GM19452 (cell line): ENCODE measurements at regions not wholly inside any gene's neighbourhood (a gene's known extent, or its start where the extent isn't known, plus 50 kb on each side); places are given as distances from the start of the nearest gene placed in this dataset.

Experiments
- ATAC-seq: cut with Tn5 transposase; IDR thresholded peaks from one replicate; pipeline ENCODE4 v1.9.1; 2021; ENCODE audit not compliant: unreplicated experiment

GRCh38 chr2:223368481-223368880, 233.7 kb downstream of the SCG2 start:
- ATAC-seq, result no peak

- no peak for ATAC-seq
These were observed 232.3 kb downstream of the SCG2 start for GRCh38 chr2:223369889-223370288.

- no peak for ATAC-seq
These were observed 218.8 kb downstream of the SCG2 start for GRCh38 chr2:223383315-223383714.

- ATAC-seq, result no peak
These were observed 216.0 kb downstream of the SCG2 start for GRCh38 chr2:223386189-223386588.

GRCh38 chr2:223386984-223387383, 215.2 kb downstream of the SCG2 start:
- no peak for ATAC-seq

GRCh38 chr2:223389624-223390023, 212.5 kb downstream of the SCG2 start:
- no peak for ATAC-seq

- ATAC-seq, result no peak
These were observed 205.2 kb downstream of the SCG2 start for GRCh38 chr2:223396993-223397392.

- ATAC-seq, result no peak
These were observed 202.7 kb downstream of the SCG2 start for GRCh38 chr2:223399357-223399957.

- ATAC-seq, result no peak
These were observed 197.5 kb downstream of the SCG2 start for GRCh38 chr2:223404616-223405015.

GRCh38 chr2:223414646-223415045, 187.5 kb downstream of the SCG2 start:
- ATAC-seq, result no peak

- ATAC-seq, result no peak
These were observed 187.1 kb downstream of the SCG2 start for GRCh38 chr2:223415071-223415470.

- ATAC-seq, result no peak
These were observed 185.1 kb downstream of the SCG2 start for GRCh38 chr2:223416815-223417610.

- ATAC-seq, result no peak
These were observed 184.0 kb downstream of the SCG2 start for GRCh38 chr2:223418131-223418530.

- ATAC-seq, result no peak
These were observed 183.5 kb downstream of the SCG2 start for GRCh38 chr2:223418604-223419199.

GRCh38 chr2:223420048-223420447, 182.1 kb downstream of the SCG2 start:
- no peak for ATAC-seq

- no peak for ATAC-seq
These were observed 170.7 kb downstream of the SCG2 start for GRCh38 chr2:223431479-223431878.

- ATAC-seq, result no peak
These were observed 168.7 kb downstream of the SCG2 start for GRCh38 chr2:223433461-223433860.

- no peak for ATAC-seq
These were observed 164.4 kb downstream of the SCG2 start for GRCh38 chr2:223437788-223438187.

- ATAC-seq, result no peak
These were observed 163.0 kb downstream of the SCG2 start for GRCh38 chr2:223439184-223439583.

- no peak for ATAC-seq
These were observed 162.4 kb downstream of the SCG2 start for GRCh38 chr2:223439786-223440185.

- no peak for ATAC-seq
These were observed 159.3 kb downstream of the SCG2 start for GRCh38 chr2:223442847-223443246.

- ATAC-seq, result no peak
These were observed 151.9 kb downstream of the SCG2 start for GRCh38 chr2:223450246-223450645.
